ENCODE measurements at regions not wholly inside any gene's neighbourhood (a gene's known extent, or its start where the extent isn't known, plus 50 kb on each side); places are given as distances from the start of the nearest gene placed in this dataset.
"Not testable (repeated sequence)": the region's sequence is repeated elsewhere in the genome, so short reads cannot be mapped to it uniquely, and the experiment has no call there.

DNA sequence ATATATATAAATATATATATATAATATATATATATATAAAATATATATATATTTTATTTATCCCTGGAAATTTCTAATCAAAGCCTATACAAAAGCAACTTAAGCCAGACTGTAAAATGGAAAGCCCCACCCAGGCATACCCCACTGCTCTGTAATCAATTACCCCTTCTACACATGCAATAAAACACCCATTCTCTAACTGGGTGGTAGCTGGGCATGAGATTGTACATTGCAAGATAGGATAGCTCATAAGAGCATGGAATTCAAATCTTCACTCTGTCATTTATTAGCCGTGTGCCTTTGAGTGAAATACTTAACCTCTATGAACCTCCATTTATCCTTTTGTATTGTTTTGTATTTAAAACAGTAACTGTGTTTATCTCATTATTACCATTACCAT lies 405.3 kb upstream of the SLC30A5 start:
- Histone ChIP-seq H3K27ac (ENCODE audit: low read depth, low read length) (no peak overlapping the region), H3K4me1 (ENCODE audit: control insufficient read depth in 1 of 2, insufficient read depth in 2 of 2, low read length in 2 of 2) (no peaks in the 10 kb centered on the region), H3K4me3 (ENCODE audit: low read depth in 1 of 2, low read length in 2 of 2) (no peak overlapping the region), H3K27me3 (ENCODE audit: control insufficient read depth in 1 of 2, insufficient read depth in 2 of 2, low read length in 2 of 2) (no peaks in the 10 kb centered on the region), H3K36me3 (ENCODE audit: control insufficient read depth in 1 of 2, insufficient read depth in 2 of 2, low read length in 2 of 2) (no peaks in the 10 kb centered on the region), H3K9ac (ENCODE audit: low read depth in 1 of 2, low read length in 2 of 2) (no peak overlapping the region), H3K9me3 (ENCODE audit: control insufficient read depth in 1 of 2, low read length in 2 of 2) (no peaks in the 10 kb centered on the region)

DNA sequence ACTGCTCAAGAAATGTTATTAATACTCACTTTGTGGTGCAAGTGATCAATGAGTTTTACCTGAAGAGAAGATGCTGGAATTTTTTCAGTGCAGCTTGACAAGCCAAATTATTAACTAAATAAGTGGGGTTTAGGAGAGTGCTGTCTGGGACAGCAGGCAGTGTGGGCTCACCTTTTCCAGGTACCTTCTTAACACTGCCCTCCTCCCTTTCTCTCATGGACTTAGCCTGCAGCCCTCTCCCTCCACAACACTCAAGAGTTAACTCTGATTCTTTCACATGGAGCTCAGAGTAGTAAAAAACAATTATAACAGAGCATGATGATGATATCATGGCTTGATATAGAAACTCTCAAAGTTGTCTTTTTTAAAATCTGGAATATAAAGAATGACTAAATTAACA lies 404.8 kb upstream of the SLC30A5 start:
- Histone ChIP-seq H3K4me3 (ENCODE audit: low read depth in 1 of 2, low read length in 2 of 2) (no peak overlapping the region), H3K9me3 (ENCODE audit: control insufficient read depth in 1 of 2, low read length in 2 of 2) (no peaks in the 10 kb centered on the region), H3K4me1 (ENCODE audit: control insufficient read depth in 1 of 2, insufficient read depth in 2 of 2, low read length in 2 of 2) (no peaks in the 10 kb centered on the region), H3K27ac (ENCODE audit: low read depth, low read length) (no peak overlapping the region), H3K27me3 (ENCODE audit: control insufficient read depth in 1 of 2, insufficient read depth in 2 of 2, low read length in 2 of 2) (no peaks in the 10 kb centered on the region), H3K36me3 (ENCODE audit: control insufficient read depth in 1 of 2, insufficient read depth in 2 of 2, low read length in 2 of 2) (no peaks in the 10 kb centered on the region), H3K9ac (ENCODE audit: low read depth in 1 of 2, low read length in 2 of 2) (no peak overlapping the region)

DNA sequence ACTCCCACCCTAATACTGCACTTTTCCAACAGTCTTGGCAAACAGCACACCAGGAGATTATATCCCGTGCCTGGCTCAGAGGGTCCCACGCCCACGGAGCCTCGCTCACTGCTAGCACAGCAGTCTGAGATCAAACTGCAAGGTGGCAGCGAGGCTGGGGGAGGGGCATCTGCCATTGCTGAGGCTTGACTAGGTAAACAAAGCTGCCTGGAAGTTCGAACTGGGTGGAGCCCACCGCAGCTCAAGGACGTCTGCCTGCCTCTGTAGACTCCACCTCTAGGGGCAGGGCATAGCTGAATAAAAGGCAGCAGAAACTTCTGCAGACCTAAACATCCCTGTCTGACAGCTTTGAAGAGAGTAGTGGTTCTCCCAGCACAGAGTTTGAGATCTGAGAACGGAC lies 401.9 kb upstream of the SLC30A5 start:
- H3K27ac ChIP-seq (ENCODE audit: low read depth, low read length); H3K9ac ChIP-seq (ENCODE audit: low read depth in 1 of 2, low read length in 2 of 2); H3K9me3 ChIP-seq (ENCODE audit: control insufficient read depth in 1 of 2, low read length in 2 of 2); H3K4me1 ChIP-seq (ENCODE audit: control insufficient read depth in 1 of 2, insufficient read depth in 2 of 2, low read length in 2 of 2); H3K4me3 ChIP-seq (ENCODE audit: low read depth in 1 of 2, low read length in 2 of 2); H3K27me3 ChIP-seq (ENCODE audit: control insufficient read depth in 1 of 2, insufficient read depth in 2 of 2, low read length in 2 of 2); H3K36me3 ChIP-seq (ENCODE audit: control insufficient read depth in 1 of 2, insufficient read depth in 2 of 2, low read length in 2 of 2): not testable (repeated sequence)

- Histone ChIP-seq H3K36me3 (ENCODE audit: control insufficient read depth in 1 of 2, insufficient read depth in 2 of 2, low read length in 2 of 2) (no peaks in the 10 kb centered on the region), H3K9me3 (ENCODE audit: control insufficient read depth in 1 of 2, low read length in 2 of 2) (no peaks in the 10 kb centered on the region), H3K4me3 (ENCODE audit: low read depth in 1 of 2, low read length in 2 of 2) (no peak overlapping the region), H3K4me1 (ENCODE audit: control insufficient read depth in 1 of 2, insufficient read depth in 2 of 2, low read length in 2 of 2) (peaks cover 0 to 3% of the 10 kb centered on the region in 2 donors), H3K27ac (ENCODE audit: low read depth, low read length) (no peak overlapping the region), H3K27me3 (ENCODE audit: control insufficient read depth in 1 of 2, insufficient read depth in 2 of 2, low read length in 2 of 2) (no peaks in the 10 kb centered on the region), H3K9ac (ENCODE audit: low read depth in 1 of 2, low read length in 2 of 2) (no peak overlapping the region)
Measured at GRCh38 chr5:68698025-68698940, 395.5 kb upstream of the SLC30A5 start.

DNA sequence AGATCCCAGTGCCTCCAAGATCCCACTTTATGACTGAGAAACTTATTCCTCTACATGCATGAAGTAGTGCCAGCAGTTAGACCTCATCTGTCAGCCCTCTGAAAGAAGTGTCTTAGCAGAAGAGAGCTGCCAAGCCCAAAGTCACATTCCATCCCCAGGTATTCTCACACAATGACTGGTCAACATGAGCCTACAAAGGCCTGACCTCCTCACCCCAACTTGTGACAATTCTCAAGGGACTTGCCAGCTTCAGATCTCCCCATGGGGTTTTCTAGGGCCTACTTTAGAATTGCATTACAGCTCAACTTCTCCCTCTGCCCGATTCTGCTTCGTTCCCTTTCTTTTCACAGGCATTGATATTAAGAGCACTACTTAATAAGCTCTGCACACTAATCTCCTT lies 393.8 kb upstream of the SLC30A5 start:
- Histone ChIP-seq H3K9me3 (ENCODE audit: control insufficient read depth in 1 of 2, low read length in 2 of 2) (no peaks in the 10 kb centered on the region), H3K27me3 (ENCODE audit: control insufficient read depth in 1 of 2, insufficient read depth in 2 of 2, low read length in 2 of 2) (no peaks in the 10 kb centered on the region), H3K27ac (ENCODE audit: low read depth, low read length) (no peak overlapping the region), H3K9ac (ENCODE audit: low read depth in 1 of 2, low read length in 2 of 2) (no peak overlapping the region), H3K4me3 (ENCODE audit: low read depth in 1 of 2, low read length in 2 of 2) (no peak overlapping the region), H3K36me3 (ENCODE audit: control insufficient read depth in 1 of 2, insufficient read depth in 2 of 2, low read length in 2 of 2) (no peaks in the 10 kb centered on the region), H3K4me1 (ENCODE audit: control insufficient read depth in 1 of 2, insufficient read depth in 2 of 2, low read length in 2 of 2) (peaks cover 0 to 3% of the 10 kb centered on the region in 2 donors)

DNA sequence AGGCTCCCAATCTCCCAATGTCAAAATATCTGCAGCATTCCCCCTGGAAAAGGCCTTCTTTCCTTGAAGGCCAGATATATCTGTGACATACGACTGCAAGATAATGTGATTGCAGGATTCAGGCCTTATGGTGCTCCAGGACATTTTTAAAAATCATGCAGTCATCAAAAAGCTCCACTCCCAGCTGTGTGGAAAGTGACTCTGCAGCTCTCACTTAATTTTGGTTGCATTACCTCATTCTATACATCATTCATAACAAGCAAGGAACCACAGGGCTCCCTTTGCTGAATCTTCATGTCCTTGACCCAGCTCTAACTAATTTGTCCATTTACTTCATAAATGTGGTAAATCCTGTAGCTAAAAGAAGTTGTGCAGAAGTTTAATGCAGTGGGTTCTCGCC lies 386.2 kb upstream of the SLC30A5 start:
- H3K4me3 ChIP-seq (ENCODE audit: low read depth in 1 of 2, low read length in 2 of 2): no peak overlapping the region
- H3K9ac ChIP-seq (ENCODE audit: low read depth in 1 of 2, low read length in 2 of 2): no peak overlapping the region
- no peak overlapping the region for H3K27ac ChIP-seq (ENCODE audit: low read depth, low read length)
- H3K9me3 ChIP-seq (ENCODE audit: control insufficient read depth in 1 of 2, low read length in 2 of 2): no peaks in the 10 kb centered on the region
- no peaks in the 10 kb centered on the region for H3K36me3 ChIP-seq (ENCODE audit: control insufficient read depth in 1 of 2, insufficient read depth in 2 of 2, low read length in 2 of 2)
- H3K27me3 ChIP-seq (ENCODE audit: control insufficient read depth in 1 of 2, insufficient read depth in 2 of 2, low read length in 2 of 2): no peaks in the 10 kb centered on the region
- H3K4me1 ChIP-seq (ENCODE audit: control insufficient read depth in 1 of 2, insufficient read depth in 2 of 2, low read length in 2 of 2): peaks cover 0 to 7% of the 10 kb centered on the region in 2 donors

DNA sequence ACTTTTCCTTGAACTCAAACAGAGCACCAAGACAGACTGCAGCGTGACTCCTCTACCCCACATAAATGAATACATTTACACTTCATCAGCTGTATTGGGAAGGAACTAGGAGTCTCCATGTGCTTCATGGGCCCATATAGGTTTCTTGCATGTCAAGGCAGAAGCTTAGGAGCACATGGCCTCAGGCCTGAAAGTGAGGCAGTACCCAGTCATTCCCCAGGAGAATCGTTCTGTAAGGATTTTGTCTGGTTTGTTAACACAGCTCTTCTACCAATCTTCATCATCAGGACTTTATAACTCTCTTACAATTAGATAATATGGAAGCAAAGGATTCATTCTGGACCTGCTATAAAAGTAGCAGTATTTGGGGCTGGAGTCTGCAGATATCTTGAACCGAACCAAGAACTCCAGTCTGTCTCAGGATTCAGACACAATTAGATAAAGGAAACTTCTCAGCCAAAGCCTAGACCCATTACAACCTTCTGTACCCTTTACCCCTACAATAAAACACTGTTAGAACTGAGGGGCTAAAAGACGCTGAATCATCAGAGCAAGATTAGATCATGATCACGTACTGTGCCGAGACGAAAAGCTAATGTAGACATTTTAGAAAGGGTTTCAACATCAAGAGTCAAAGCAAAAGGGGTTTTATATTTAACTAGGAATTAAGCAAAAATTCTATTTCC lies 385.5 kb upstream of the SLC30A5 start:
- peaks cover 0 to 7% of the 10 kb centered on the region in 2 donors for H3K4me1 ChIP-seq (ENCODE audit: control insufficient read depth in 1 of 2, insufficient read depth in 2 of 2, low read length in 2 of 2)
- H3K4me3 ChIP-seq (ENCODE audit: low read depth in 1 of 2, low read length in 2 of 2): no peak overlapping the region
- no peaks in the 10 kb centered on the region for H3K9me3 ChIP-seq (ENCODE audit: control insufficient read depth in 1 of 2, low read length in 2 of 2)
- H3K27me3 ChIP-seq (ENCODE audit: control insufficient read depth in 1 of 2, insufficient read depth in 2 of 2, low read length in 2 of 2): no peaks in the 10 kb centered on the region
- no peak overlapping the region for H3K9ac ChIP-seq (ENCODE audit: low read depth in 1 of 2, low read length in 2 of 2)
- H3K27ac ChIP-seq (ENCODE audit: low read depth, low read length): no peak overlapping the region
- no peaks in the 10 kb centered on the region for H3K36me3 ChIP-seq (ENCODE audit: control insufficient read depth in 1 of 2, insufficient read depth in 2 of 2, low read length in 2 of 2)

DNA sequence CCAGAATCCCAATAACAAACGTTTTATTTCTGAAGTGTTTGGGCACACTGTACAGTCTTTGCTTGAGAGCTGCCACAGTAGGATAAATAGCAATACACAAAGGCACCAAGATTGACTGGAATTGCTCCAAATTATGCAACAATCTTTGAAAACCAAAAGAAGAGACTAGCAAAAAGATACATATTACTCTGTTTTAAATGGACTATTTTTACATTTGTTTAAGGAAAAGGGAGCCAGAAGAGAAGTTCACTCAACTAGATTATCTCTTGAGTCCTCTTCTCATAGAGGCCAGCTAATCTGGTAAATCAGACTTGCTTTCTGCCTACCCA lies 385.0 kb upstream of the SLC30A5 start:
- Histone ChIP-seq H3K36me3 (ENCODE audit: control insufficient read depth in 1 of 2, insufficient read depth in 2 of 2, low read length in 2 of 2) (no peaks in the 10 kb centered on the region), H3K9ac (ENCODE audit: low read depth in 1 of 2, low read length in 2 of 2) (no peak overlapping the region), H3K9me3 (ENCODE audit: control insufficient read depth in 1 of 2, low read length in 2 of 2) (no peaks in the 10 kb centered on the region), H3K4me3 (ENCODE audit: low read depth in 1 of 2, low read length in 2 of 2) (no peak overlapping the region), H3K27me3 (ENCODE audit: control insufficient read depth in 1 of 2, insufficient read depth in 2 of 2, low read length in 2 of 2) (no peaks in the 10 kb centered on the region), H3K27ac (ENCODE audit: low read depth, low read length) (no peak overlapping the region), H3K4me1 (ENCODE audit: control insufficient read depth in 1 of 2, insufficient read depth in 2 of 2, low read length in 2 of 2) (peaks cover 0 to 7% of the 10 kb centered on the region in 2 donors)

DNA sequence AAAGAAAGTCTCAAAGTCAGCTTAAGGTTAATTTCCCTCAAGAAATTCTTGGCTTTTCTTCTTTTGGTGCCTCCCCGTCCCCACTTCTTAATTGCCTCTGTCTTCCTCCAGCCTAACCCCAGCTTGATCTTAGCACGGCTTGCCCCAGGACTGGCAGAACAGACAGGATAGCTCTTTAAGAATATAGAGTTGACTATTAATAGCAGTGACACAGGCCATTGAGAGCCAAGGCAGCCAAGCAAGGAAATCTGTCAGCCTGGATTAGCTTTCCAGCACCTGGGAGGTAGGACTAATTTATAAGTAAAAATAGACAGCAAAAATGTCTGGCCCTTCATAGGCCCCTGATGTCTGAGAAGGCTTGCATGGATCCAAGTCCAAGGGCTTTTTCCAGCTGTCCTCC lies 384.6 kb upstream of the SLC30A5 start:
- Histone ChIP-seq H3K9me3 (ENCODE audit: control insufficient read depth in 1 of 2, low read length in 2 of 2) (no peaks in the 10 kb centered on the region), H3K27me3 (ENCODE audit: control insufficient read depth in 1 of 2, insufficient read depth in 2 of 2, low read length in 2 of 2) (no peaks in the 10 kb centered on the region), H3K27ac (ENCODE audit: low read depth, low read length) (no peak overlapping the region), H3K4me1 (ENCODE audit: control insufficient read depth in 1 of 2, insufficient read depth in 2 of 2, low read length in 2 of 2) (peaks cover 0 to 7% of the 10 kb centered on the region in 2 donors), H3K36me3 (ENCODE audit: control insufficient read depth in 1 of 2, insufficient read depth in 2 of 2, low read length in 2 of 2) (no peaks in the 10 kb centered on the region), H3K4me3 (ENCODE audit: low read depth in 1 of 2, low read length in 2 of 2) (no peak overlapping the region), H3K9ac (ENCODE audit: low read depth in 1 of 2, low read length in 2 of 2) (no peak overlapping the region)

DNA sequence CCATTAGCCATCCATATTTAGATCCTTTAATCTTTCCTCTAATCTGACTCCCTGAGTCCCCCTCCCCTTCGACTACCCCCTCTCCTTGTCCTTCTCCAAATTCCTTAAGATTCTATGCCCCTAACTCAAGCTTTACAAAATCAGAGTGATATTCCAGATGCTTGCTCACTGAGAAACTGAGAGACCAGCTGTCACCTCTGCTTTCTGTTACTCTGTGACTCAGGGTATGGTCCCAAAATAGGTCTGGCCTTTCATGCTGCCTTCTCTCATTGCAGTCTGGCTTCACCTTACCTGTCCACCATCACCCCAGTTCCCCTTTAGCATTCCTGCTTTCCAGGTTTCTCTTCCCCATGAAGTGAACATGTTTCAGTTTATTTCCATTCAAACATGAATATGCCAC lies 383.3 kb upstream of the SLC30A5 start:
- H3K27ac ChIP-seq (ENCODE audit: low read depth, low read length): no peak overlapping the region

More for the DNA sequence above, 383.3 kb upstream of the SLC30A5 start:
- Histone ChIP-seq H3K9ac (ENCODE audit: low read depth in 1 of 2, low read length in 2 of 2) (no peak overlapping the region), H3K9me3 (ENCODE audit: control insufficient read depth in 1 of 2, low read length in 2 of 2) (no peaks in the 10 kb centered on the region), H3K4me3 (ENCODE audit: low read depth in 1 of 2, low read length in 2 of 2) (no peak overlapping the region), H3K27me3 (ENCODE audit: control insufficient read depth in 1 of 2, insufficient read depth in 2 of 2, low read length in 2 of 2) (no peaks in the 10 kb centered on the region), H3K36me3 (ENCODE audit: control insufficient read depth in 1 of 2, insufficient read depth in 2 of 2, low read length in 2 of 2) (no peaks in the 10 kb centered on the region), H3K4me1 (ENCODE audit: control insufficient read depth in 1 of 2, insufficient read depth in 2 of 2, low read length in 2 of 2) (peaks cover 0 to 7% of the 10 kb centered on the region in 2 donors)

Data from duodenal mucosa (tissue), 2 donors.